Liver (tissue), 8 donors: ENCODE measurements at regions not wholly inside any gene's neighbourhood (a gene's known extent, or its start where the extent isn't known, plus 50 kb on each side); places are given as distances from the start of the nearest gene placed in this dataset.

Experiments used
- DNase-seq: peaks from one replicate; pipeline ENCODE4 v3.0.0-alpha.2; 2017; ENCODE audit warnings: low spot score
- H3K27ac ChIP-seq, 2 donors: one replicate each; pipeline ENCODE4 v1.7.0; 2013; ENCODE audit warnings: inconsistent platforms in 2 of 2, low read length in 2 of 2, control low read depth in 1 of 2, low read depth in 1 of 2, mild to moderate bottlenecking in 1 of 2
- H3K27me3 ChIP-seq, 4 donors: one replicate each; pipeline versions ENCODE4 v1.6.1 to v1.7.0; 2013; ENCODE audit warnings: low read length in 3 of 4, inconsistent platforms in 1 of 4, mild to moderate bottlenecking in 1 of 4, moderate library complexity in 1 of 4; ENCODE audit not compliant: control insufficient read depth in 4 of 4, insufficient read depth in 4 of 4
- H3K36me3 ChIP-seq, 4 donors: one replicate each; pipeline versions ENCODE4 v1.6.1 to v1.7.0; 2013; ENCODE audit warnings: low read length in 3 of 4, mild to moderate bottlenecking in 3 of 4, low read depth in 1 of 4, moderate library complexity in 1 of 4; ENCODE audit not compliant: control insufficient read depth in 4 of 4, insufficient read depth in 3 of 4
- H3K4me1 ChIP-seq, 4 donors: one replicate each; pipeline versions ENCODE4 v1.6.1 to v1.7.0; 2013; ENCODE audit warnings: low read length in 3 of 4, mild to moderate bottlenecking in 3 of 4, moderate library complexity in 1 of 4; ENCODE audit not compliant: control insufficient read depth in 4 of 4, insufficient read depth in 4 of 4
- H3K4me3 ChIP-seq, 3 donors: one replicate each; pipeline versions ENCODE4 v1.6.1 to v1.7.0; 2013; ENCODE audit warnings: low read length in 3 of 3, control low read depth in 1 of 3, low read depth in 1 of 3, mild to moderate bottlenecking in 1 of 3
- H3K9ac ChIP-seq, 2 donors: one replicate each; pipeline ENCODE4 v1.7.0; 2013; ENCODE audit warnings: low read length in 2 of 2, mild to moderate bottlenecking in 2 of 2, moderate library complexity in 2 of 2, control low read depth in 1 of 2, low read depth in 1 of 2
- H3K9me3 ChIP-seq, 4 donors: one replicate each; pipeline versions ENCODE4 v1.6.1 to v1.7.0; 2013; ENCODE audit warnings: low read length in 3 of 4; ENCODE audit not compliant: control insufficient read depth in 4 of 4
- EGR1 ChIP-seq, 2 donors: IDR thresholded peaks; 2 replicates each; pipeline ENCODE4 v1.6.1; 2016 to 2018; ENCODE audit warnings: antibody characterized with exemption in 2 of 2, low read depth in 2 of 2
- FOXA2 ChIP-seq: IDR thresholded peaks from 2 replicates; pipeline ENCODE4 v1.6.1; 2016; ENCODE audit warnings: antibody characterized with exemption
- GABPA ChIP-seq, 2 donors: IDR thresholded peaks in 1 of 2; conservative IDR thresholded peaks in 1 of 2; 2 replicates each; pipeline ENCODE4 v1.6.1; 2016; ENCODE audit warnings: antibody characterized with exemption in 2 of 2, mild to moderate bottlenecking in 1 of 2, moderate library complexity in 1 of 2
- HNF4A ChIP-seq, 2 donors: conservative IDR thresholded peaks; 2 replicates each; pipeline ENCODE4 v1.6.1; 2016; ENCODE audit warnings: antibody characterized with exemption in 2 of 2, mild to moderate bottlenecking in 2 of 2
- JUND ChIP-seq, 2 donors: IDR thresholded peaks; 2 replicates each; pipeline ENCODE4 v1.6.1; 2016; ENCODE audit warnings: antibody characterized with exemption in 2 of 2
- NR2F2 ChIP-seq: IDR thresholded peaks from 2 replicates; pipeline ENCODE4 v1.6.1; 2016; ENCODE audit warnings: antibody characterized with exemption
- RAD21 ChIP-seq, 2 donors: IDR thresholded peaks; 2 replicates each; pipeline ENCODE4 v1.6.1; 2016; ENCODE audit warnings: antibody characterized with exemption in 2 of 2, mild to moderate bottlenecking in 2 of 2
- RXRA ChIP-seq, 2 donors: IDR thresholded peaks; 2 replicates each; pipeline ENCODE4 v1.6.1; 2017 to 2018; ENCODE audit warnings: antibody characterized with exemption in 2 of 2, mild to moderate bottlenecking in 1 of 2
- SP1 ChIP-seq: IDR thresholded peaks from 2 replicates; pipeline ENCODE4 v1.6.1; 2018; ENCODE audit warnings: antibody characterized with exemption, mild to moderate bottlenecking
- TAF1 ChIP-seq: conservative IDR thresholded peaks from 2 replicates; pipeline ENCODE4 v1.6.1; 2016; ENCODE audit warnings: antibody characterized with exemption, mild to moderate bottlenecking
- YY1 ChIP-seq: IDR thresholded peaks from 2 replicates; pipeline ENCODE4 v1.6.1; 2016; ENCODE audit warnings: antibody characterized with exemption, mild to moderate bottlenecking
- WGBS: extraction: QIAGEN DNeasy Blood & Tissue Kit; methylation state at CpG from one replicate; pipeline ENCODE4 v1.1.7; 2013; 5-methylcytosine and 5-hydroxymethylcytosine counted together
- TF ChIP-seq, protein P1 (sequence below): fragments of 150-350 bp; IDR thresholded peaks from 2 replicates; pipeline ENCODE4 v1.5.1; 2017; ENCODE audit warnings: improper control_type of control experiment, low read depth, low read length; ENCODE audit not compliant: missing input control
- TF ChIP-seq, protein P2 (sequence below): IDR thresholded peaks from 2 replicates; pipeline ENCODE4 v1.6.1; 2016; ENCODE audit warnings: antibody characterized with exemption
- TF ChIP-seq, protein P3 (sequence below): IDR thresholded peaks from 2 replicates; pipeline ENCODE4 v1.6.1; 2016; ENCODE audit warnings: antibody characterized with exemption
- TF ChIP-seq, protein P4 (sequence below): IDR thresholded peaks from 2 replicates; pipeline ENCODE4 v1.6.1; 2016; ENCODE audit warnings: antibody characterized with exemption
- TF ChIP-seq, protein P5 (sequence below): IDR thresholded peaks from 2 replicates; pipeline ENCODE4 v1.6.1; 2016; ENCODE audit warnings: antibody characterized with exemption, mild to moderate bottlenecking
- donor health status: healthy.
- donor health status: healthy.
- donor health status: healthy.
- donor health status: healthy.
- donor health status: healthy.

DNA sequence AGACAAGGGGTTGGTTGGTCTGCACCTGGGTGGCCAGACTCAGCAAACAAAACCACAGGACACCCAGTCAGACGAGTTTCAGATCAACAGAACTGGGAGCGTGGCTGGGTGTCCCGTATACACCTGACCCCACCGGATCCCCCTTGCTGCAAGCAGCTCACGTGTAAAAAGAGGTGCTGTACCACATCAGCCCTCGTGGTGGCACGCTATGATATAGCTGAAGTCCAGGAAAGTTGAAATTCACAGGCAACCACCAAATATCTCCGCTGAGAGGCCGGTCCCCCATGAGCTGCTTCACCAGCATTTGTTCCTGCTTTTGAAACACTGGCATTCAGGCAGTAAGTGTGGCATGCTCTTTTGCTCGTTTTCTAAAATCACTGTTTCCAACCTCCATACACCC is 92.3 kb downstream of the TUBA3C start:
- Histone ChIP-seq H3K9ac (no peak overlapping the region), H3K4me3 (no peak overlapping the region), H3K4me1 (no peaks in the 10 kb centered on the region), H3K27me3 (no peaks in the 10 kb centered on the region), H3K27ac (no peak overlapping the region), H3K9me3 (no peaks in the 10 kb centered on the region), H3K36me3 (no peaks in the 10 kb centered on the region)
- 50% methylated on average over 10 of the region's 10 CpGs for WGBS
- TF ChIP-seq JUND (IDR thresholded peaks at IDR 0.05) (no peak), RAD21 (IDR thresholded peaks at IDR 0.05) (peak; percentile 5 to 9)
- TF ChIP-seq, protein P1, sequence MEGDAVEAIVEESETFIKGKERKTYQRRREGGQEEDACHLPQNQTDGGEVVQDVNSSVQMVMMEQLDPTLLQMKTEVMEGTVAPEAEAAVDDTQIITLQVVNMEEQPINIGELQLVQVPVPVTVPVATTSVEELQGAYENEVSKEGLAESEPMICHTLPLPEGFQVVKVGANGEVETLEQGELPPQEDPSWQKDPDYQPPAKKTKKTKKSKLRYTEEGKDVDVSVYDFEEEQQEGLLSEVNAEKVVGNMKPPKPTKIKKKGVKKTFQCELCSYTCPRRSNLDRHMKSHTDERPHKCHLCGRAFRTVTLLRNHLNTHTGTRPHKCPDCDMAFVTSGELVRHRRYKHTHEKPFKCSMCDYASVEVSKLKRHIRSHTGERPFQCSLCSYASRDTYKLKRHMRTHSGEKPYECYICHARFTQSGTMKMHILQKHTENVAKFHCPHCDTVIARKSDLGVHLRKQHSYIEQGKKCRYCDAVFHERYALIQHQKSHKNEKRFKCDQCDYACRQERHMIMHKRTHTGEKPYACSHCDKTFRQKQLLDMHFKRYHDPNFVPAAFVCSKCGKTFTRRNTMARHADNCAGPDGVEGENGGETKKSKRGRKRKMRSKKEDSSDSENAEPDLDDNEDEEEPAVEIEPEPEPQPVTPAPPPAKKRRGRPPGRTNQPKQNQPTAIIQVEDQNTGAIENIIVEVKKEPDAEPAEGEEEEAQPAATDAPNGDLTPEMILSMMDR: peak; percentile 10
- no peak for DNase-seq

DNA sequence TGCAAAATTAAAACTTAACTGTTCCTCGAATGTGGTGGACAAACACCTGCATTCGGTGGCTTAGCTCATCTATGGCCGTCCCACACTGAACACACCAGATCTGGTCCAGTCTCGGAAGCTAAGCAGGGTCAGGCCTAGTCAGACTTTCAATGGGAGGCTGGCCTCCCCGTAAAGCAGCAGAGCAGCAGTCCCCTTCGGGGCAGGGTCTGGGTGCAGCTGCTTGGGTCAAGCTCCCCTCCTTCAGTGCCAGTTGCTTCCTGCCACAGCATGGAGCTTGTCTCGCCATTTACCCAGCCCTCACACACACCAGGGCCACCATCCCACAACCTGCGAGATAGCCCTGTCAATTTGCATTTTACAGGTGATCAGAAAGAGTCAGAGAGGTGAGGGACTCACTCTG is 93.2 kb downstream of the TUBA3C start:
- no peaks in the 10 kb centered on the region for H3K9me3 ChIP-seq
- H3K4me3 ChIP-seq: no peak overlapping the region
- H3K36me3 ChIP-seq: no peaks in the 10 kb centered on the region
- H3K27me3 ChIP-seq: no peaks in the 10 kb centered on the region
- no peak overlapping the region for H3K27ac ChIP-seq
- no peak for DNase-seq
- TF ChIP-seq RAD21 (IDR thresholded peaks at IDR 0.05): no peak
- TF ChIP-seq, protein P2, sequence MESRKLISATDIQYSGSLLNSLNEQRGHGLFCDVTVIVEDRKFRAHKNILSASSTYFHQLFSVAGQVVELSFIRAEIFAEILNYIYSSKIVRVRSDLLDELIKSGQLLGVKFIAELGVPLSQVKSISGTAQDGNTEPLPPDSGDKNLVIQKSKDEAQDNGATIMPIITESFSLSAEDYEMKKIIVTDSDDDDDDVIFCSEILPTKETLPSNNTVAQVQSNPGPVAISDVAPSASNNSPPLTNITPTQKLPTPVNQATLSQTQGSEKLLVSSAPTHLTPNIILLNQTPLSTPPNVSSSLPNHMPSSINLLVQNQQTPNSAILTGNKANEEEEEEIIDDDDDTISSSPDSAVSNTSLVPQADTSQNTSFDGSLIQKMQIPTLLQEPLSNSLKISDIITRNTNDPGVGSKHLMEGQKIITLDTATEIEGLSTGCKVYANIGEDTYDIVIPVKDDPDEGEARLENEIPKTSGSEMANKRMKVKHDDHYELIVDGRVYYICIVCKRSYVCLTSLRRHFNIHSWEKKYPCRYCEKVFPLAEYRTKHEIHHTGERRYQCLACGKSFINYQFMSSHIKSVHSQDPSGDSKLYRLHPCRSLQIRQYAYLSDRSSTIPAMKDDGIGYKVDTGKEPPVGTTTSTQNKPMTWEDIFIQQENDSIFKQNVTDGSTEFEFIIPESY: no peak
- TF ChIP-seq, protein P3, sequence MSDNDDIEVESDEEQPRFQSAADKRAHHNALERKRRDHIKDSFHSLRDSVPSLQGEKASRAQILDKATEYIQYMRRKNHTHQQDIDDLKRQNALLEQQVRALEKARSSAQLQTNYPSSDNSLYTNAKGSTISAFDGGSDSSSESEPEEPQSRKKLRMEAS: no peak
- no peak for TF ChIP-seq GABPA (IDR thresholded peaks at IDR 0.05 in 1 of 2, conservative IDR thresholded peaks at IDR 0.05 in 1 of 2)
- no peak for TF ChIP-seq NR2F2
- no peak for TF ChIP-seq RXRA (IDR thresholded peaks at IDR 0.05)
- TF ChIP-seq, protein P4, sequence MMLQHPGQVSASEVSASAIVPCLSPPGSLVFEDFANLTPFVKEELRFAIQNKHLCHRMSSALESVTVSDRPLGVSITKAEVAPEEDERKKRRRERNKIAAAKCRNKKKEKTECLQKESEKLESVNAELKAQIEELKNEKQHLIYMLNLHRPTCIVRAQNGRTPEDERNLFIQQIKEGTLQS: no peak
- no peak for TF ChIP-seq SP1
- no peak for TF ChIP-seq HNF4A (conservative IDR thresholded peaks at IDR 0.05)
- TF ChIP-seq FOXA2: no peak
- TF ChIP-seq YY1: no peak
- TF ChIP-seq, protein P5, sequence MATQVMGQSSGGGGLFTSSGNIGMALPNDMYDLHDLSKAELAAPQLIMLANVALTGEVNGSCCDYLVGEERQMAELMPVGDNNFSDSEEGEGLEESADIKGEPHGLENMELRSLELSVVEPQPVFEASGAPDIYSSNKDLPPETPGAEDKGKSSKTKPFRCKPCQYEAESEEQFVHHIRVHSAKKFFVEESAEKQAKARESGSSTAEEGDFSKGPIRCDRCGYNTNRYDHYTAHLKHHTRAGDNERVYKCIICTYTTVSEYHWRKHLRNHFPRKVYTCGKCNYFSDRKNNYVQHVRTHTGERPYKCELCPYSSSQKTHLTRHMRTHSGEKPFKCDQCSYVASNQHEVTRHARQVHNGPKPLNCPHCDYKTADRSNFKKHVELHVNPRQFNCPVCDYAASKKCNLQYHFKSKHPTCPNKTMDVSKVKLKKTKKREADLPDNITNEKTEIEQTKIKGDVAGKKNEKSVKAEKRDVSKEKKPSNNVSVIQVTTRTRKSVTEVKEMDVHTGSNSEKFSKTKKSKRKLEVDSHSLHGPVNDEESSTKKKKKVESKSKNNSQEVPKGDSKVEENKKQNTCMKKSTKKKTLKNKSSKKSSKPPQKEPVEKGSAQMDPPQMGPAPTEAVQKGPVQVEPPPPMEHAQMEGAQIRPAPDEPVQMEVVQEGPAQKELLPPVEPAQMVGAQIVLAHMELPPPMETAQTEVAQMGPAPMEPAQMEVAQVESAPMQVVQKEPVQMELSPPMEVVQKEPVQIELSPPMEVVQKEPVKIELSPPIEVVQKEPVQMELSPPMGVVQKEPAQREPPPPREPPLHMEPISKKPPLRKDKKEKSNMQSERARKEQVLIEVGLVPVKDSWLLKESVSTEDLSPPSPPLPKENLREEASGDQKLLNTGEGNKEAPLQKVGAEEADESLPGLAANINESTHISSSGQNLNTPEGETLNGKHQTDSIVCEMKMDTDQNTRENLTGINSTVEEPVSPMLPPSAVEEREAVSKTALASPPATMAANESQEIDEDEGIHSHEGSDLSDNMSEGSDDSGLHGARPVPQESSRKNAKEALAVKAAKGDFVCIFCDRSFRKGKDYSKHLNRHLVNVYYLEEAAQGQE: no peak
- no peak for TF ChIP-seq EGR1 (IDR thresholded peaks at IDR 0.05; ENCODE audit: low read depth in 2 of 2)
- TF ChIP-seq, protein P1: no peak
- TF ChIP-seq TAF1: no peak
- 74% methylated on average over 8 of the region's 8 CpGs for WGBS
- H3K4me1 ChIP-seq: no peaks in the 10 kb centered on the region
- H3K9ac ChIP-seq: no peak overlapping the region
